ENCODE measurements at regions not wholly inside any gene's neighbourhood (a gene's known extent, or its start where the extent isn't known, plus 50 kb on each side); places are given as distances from the start of the nearest gene placed in this dataset.
"Not testable (repeated sequence)": the region's sequence is repeated elsewhere in the genome, so short reads cannot be mapped to it uniquely, and the experiment has no call there.

DNA sequence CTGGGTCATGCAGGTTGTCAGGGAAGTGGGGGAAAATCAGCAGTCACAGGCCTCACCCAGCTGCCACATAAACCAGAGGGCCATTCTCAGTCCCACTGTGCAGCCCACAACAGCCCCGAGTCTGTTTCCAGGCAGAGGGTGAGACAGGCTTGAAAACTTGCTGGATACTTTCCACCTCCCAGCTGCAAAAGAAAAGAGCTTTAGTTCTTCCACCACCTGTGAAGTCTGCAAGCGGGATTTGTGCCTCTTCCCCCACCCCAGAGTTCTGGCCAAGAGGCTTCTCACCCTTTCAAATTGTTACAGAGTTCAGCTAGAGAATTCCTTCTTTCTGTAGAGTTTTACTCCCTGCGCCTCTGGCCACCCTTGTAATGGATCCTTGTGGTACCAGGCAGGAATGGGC lies 115.5 kb upstream of the ZDHHC15 start:
- TF ChIP-seq, protein P1, sequence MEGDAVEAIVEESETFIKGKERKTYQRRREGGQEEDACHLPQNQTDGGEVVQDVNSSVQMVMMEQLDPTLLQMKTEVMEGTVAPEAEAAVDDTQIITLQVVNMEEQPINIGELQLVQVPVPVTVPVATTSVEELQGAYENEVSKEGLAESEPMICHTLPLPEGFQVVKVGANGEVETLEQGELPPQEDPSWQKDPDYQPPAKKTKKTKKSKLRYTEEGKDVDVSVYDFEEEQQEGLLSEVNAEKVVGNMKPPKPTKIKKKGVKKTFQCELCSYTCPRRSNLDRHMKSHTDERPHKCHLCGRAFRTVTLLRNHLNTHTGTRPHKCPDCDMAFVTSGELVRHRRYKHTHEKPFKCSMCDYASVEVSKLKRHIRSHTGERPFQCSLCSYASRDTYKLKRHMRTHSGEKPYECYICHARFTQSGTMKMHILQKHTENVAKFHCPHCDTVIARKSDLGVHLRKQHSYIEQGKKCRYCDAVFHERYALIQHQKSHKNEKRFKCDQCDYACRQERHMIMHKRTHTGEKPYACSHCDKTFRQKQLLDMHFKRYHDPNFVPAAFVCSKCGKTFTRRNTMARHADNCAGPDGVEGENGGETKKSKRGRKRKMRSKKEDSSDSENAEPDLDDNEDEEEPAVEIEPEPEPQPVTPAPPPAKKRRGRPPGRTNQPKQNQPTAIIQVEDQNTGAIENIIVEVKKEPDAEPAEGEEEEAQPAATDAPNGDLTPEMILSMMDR (IDR thresholded peaks at IDR 0.05), result no peak
- no peak for TF ChIP-seq POLR2A (IDR thresholded peaks at IDR 0.05)
- Histone ChIP-seq H3K4me1 (no peaks in the 10 kb centered on the region), H3K27ac (no peak overlapping the region), H3K4me3 (no peak overlapping the region), H3K27me3 (no peaks in the 10 kb centered on the region), H3K9me3 (no peaks in the 10 kb centered on the region), H3K36me3 (replicated peaks in 1 of 2; ENCODE audit: insufficient read depth in 1 of 2, low read depth in 2 of 2) (no peaks in the 10 kb centered on the region)
- 82 to 92% methylated on average over 3 of the region's 3 CpGs for WGBS, 2 donors
- no peak for DNase-seq
- ATAC-seq, result no peak
- intact Hi-C loops (cut with DNase I), result no loop called here

DNA sequence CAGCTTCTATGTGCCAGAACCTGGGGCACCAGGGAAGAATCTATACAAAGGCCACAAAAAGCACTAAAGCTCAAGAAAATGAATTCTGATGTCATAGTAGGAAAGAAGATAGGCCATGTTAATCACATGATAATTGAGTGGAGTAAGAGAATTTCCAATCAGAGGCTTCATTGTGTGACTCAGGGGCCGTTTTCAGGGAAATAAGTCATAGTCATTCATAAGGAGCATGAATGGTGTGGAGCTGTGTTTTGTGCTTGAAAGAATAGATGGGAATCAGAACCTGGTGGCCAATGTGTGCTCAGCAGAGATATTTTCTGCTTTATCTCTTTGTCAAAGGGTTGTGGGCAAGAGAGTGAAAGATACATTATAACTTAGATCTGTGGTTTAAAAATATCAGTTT lies 102.4 kb upstream of the ZDHHC15 start:
- Histone ChIP-seq H3K27me3 (no peaks in the 10 kb centered on the region), H3K4me3 (no peak overlapping the region), H3K36me3 (replicated peaks in 1 of 2; ENCODE audit: insufficient read depth in 1 of 2, low read depth in 2 of 2) (no peaks in the 10 kb centered on the region), H3K9me3 (no peaks in the 10 kb centered on the region), H3K27ac (no peak overlapping the region), H3K4me1 (no peaks in the 10 kb centered on the region)
- no peak for DNase-seq
- 32 to 33% methylated on average over 1 of the region's 1 CpG for WGBS, 2 donors
- intact Hi-C loops (cut with DNase I), result no loop called here
- no peak for ATAC-seq
- TF ChIP-seq POLR2A (IDR thresholded peaks at IDR 0.05), result no peak
- TF ChIP-seq, protein P1 (IDR thresholded peaks at IDR 0.05), result no peak

DNA sequence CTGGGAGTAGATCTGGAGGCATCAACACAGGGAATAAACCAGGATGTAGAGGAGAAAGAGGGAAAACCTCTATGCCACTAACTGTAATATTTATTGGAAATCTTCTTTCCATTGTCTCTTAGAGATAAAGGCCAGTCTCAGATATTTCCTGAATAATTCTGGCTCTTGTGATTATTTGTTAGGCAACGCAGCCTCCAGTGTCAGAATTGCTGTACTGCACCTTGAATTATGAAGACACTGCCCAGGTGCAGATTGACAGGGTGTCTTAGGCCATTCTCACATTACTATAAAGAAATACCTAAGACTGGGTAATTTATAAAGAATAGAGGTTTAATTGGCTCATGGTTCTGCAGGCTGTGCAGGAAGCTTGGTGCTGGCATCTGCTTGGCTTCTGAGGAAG lies 100.7 kb upstream of the ZDHHC15 start:
- 89 to 91% methylated on average over 1 of the region's 1 CpG for WGBS, 2 donors
- intact Hi-C loops (cut with DNase I), result no loop called here
- Histone ChIP-seq H3K27me3 (no peaks in the 10 kb centered on the region), H3K4me3 (no peak overlapping the region), H3K9me3 (no peaks in the 10 kb centered on the region), H3K36me3 (replicated peaks in 1 of 2; ENCODE audit: insufficient read depth in 1 of 2, low read depth in 2 of 2) (no peaks in the 10 kb centered on the region), H3K4me1 (no peaks in the 10 kb centered on the region), H3K27ac (no peak overlapping the region)
- no peak for ATAC-seq
- TF ChIP-seq, protein P1 (IDR thresholded peaks at IDR 0.05), result no peak
- no peak for TF ChIP-seq POLR2A (IDR thresholded peaks at IDR 0.05)
- no peak for DNase-seq

DNA sequence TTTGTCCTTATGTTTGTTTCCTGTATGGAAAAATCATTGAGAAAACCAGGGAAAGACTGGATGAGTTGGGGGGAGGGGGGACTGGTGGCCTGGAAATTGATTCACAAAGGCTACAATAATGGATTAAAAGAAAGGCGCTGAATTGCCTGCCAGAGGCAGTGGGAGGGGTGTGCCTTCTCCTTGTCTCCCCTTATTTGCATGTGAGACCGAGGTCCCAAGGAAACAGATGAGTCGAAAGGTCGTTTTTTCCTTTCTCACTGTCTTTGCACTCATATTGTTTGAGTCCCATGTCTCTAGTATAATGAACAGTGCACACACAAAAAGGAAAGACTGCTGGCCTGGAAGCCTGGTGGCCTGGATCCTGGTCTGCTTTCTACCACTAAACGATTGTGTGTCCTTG lies 86.6 kb upstream of the ZDHHC15 start:
- 47 to 66% methylated on average over 5 of the region's 5 CpGs for WGBS, 2 donors
- Histone ChIP-seq H3K27me3 (no peaks in the 10 kb centered on the region), H3K4me3 (no peak overlapping the region), H3K27ac (no peak overlapping the region), H3K4me1 (no peaks in the 10 kb centered on the region), H3K36me3 (replicated peaks in 1 of 2; ENCODE audit: insufficient read depth in 1 of 2, low read depth in 2 of 2) (no peaks in the 10 kb centered on the region), H3K9me3 (no peaks in the 10 kb centered on the region)
- no peak for DNase-seq
- ATAC-seq, result no peak
- intact Hi-C loops (cut with DNase I), result no loop called here
- TF ChIP-seq POLR2A (IDR thresholded peaks at IDR 0.05), result no peak
- TF ChIP-seq, protein P1 (IDR thresholded peaks at IDR 0.05), result no peak

GRCh38 chrX:75603833-75604232 lies 81.0 kb upstream of the ZDHHC15 start:
- intact Hi-C loops (cut with DNase I), result no loop called here
- H3K4me3 ChIP-seq, result no peak overlapping the region
- TF ChIP-seq, protein P1 (IDR thresholded peaks at IDR 0.05), result peak; percentile 24 to 63 (median 43)
- no peak for TF ChIP-seq POLR2A (IDR thresholded peaks at IDR 0.05)
- H3K4me1 ChIP-seq, result no peaks in the 10 kb centered on the region
- no peaks in the 10 kb centered on the region for H3K9me3 ChIP-seq
- no peak overlapping the region for H3K27ac ChIP-seq
- DNase-seq, result peak in 1 of 4 donors; percentile 1
- no peaks in the 10 kb centered on the region for H3K27me3 ChIP-seq
- ATAC-seq, result no peak
- H3K36me3 ChIP-seq (replicated peaks in 1 of 2; ENCODE audit: insufficient read depth in 1 of 2, low read depth in 2 of 2), result no peaks in the 10 kb centered on the region

GRCh38 chrX:75602022-75602421 lies 79.2 kb upstream of the ZDHHC15 start:
- H3K4me3 ChIP-seq; ATAC-seq; H3K9me3 ChIP-seq; H3K36me3 ChIP-seq (replicated peaks in 1 of 2; ENCODE audit: insufficient read depth in 1 of 2, low read depth in 2 of 2); H3K27me3 ChIP-seq; H3K4me1 ChIP-seq; DNase-seq; H3K27ac ChIP-seq; intact Hi-C loops (cut with DNase I): not testable (repeated sequence)
- 89 to 100% methylated on average over 4 to 9 of the region's 12 CpGs for WGBS, 2 donors

Measured in body of pancreas (tissue), 4 donors.